HG03354 (cell line): ENCODE measurements at regions not wholly inside any gene's neighbourhood (a gene's known extent, or its start where the extent isn't known, plus 50 kb on each side); places are given as distances from the start of the nearest gene placed in this dataset.
"Not testable (repeated sequence)": the region's sequence is repeated elsewhere in the genome, so short reads cannot be mapped to it uniquely, and the experiment has no call there.

Experiments
- ATAC-seq: cut with Tn5 transposase; IDR thresholded peaks from one replicate; pipeline ENCODE4 v1.9.1; 2021; ENCODE audit warnings: mild to moderate bottlenecking; ENCODE audit not compliant: unreplicated experiment, poor library complexity, severe bottlenecking

- no peak for ATAC-seq
Observed at GRCh38 chr22:47356511-47357011, 594.1 kb downstream of the TBC1D22A start.

DNA sequence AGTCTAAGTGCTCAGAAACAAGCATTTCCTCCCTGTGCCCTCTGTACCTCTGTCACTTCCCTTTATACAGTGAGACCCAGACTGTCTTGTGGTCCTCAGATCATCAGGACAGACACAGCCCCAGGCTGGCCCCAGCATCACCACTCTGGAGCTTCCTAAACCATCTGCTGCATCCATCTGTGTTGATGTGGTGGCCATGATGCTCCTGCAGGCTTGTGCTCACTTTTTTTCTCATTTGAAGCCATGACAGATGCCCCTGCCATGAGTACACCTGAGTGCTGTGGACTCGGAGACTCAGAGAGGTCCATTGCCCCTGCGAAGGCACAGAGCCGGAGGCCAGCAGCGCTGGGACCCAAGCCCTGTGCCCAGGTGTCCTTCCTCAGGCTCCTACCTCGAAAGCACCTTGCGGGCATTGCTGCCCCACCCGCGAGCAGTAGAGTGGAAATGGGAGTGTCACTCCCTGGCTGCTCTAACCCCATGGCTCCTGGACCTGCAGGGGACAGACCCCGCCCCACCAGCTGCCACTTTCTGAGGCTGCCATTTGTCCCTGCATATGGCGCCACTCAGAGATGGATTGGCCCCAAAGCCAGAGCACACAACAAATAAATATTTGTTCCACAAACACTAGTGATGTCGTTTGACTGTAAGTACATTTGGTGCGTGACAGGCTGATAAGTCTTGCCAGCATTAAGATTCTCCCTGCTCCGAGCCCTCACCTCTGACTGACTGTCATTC lies 593.5 kb downstream of the TBC1D22A start:
- no peak for ATAC-seq

- no peak for ATAC-seq
Observed at GRCh38 chr22:47355388-47355725, 592.9 kb downstream of the TBC1D22A start.

DNA sequence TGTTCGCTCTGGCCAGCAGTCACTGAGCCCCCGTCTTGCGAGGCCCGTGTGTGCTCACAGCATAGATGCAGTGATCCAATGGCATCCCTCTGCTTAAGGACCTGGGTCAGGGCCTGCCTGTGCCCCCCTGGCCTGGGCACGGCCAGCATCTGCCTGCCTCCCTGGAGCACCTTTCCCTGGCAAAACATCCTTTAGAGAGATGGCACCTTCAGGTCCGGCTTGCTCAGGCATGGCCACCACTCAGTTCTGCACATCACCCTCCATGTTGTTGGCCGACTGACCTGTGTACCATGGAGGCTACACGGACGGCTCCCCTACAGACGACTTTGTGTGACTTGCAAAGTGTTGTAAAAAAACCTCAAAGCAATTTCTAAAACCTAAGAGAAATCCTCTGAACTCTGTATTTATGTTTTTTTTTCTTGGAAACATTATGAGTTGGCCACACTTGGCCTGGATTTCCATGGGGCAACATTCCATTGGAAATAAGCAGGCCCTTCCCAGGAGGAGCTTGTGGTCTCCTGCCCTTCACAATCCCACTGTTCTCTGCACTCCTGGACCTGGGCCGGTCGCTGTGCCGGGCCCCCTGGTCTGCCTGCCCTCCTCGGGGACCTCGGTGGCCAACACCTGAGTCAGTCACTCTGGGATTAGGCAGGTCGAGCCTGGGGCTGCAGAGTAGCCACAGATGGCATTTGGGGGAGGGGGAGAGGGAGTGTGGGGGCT lies 592.4 kb downstream of the TBC1D22A start:
- no peak for ATAC-seq

DNA sequence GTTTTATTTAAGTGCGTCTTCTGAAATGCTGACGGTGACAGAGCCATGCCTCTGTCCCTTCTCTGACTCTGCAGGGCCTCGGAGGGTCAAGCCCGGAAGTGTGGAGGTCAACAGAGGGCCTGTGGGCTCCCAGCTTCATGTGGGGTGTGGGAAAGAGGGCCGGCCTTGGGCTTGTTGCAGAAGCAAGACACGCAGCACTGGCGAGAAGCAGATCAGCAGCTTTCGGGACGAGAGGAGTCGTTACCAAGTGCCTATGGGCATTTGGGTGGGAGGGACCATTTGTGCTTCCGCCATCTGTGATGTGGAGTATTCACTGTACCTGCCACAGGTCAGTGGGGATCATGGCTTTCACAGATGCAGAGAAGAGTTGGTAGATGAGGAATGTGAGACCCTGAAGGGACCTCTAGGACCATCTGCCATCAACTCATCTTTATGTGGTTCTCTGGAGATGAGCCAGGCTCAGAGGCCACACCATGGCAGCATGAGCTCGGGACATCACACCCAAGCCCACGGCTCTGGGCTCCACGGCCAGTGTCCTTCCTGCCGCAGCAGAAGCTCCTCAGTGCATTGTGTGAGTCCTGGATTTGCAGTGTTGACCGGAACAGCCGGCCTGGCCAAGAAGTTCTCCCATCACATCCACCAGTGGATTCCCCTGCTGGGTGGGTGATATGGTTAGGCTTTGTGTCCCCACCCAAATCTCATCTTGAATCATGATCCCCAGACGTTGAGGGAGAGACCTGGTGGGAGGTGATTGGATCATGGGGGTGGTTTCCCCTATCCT lies 590.7 kb downstream of the TBC1D22A start:
- no peak for ATAC-seq

GRCh38 chr22:47351836-47352579 lies 589.6 kb downstream of the TBC1D22A start:
- no peak for ATAC-seq

DNA sequence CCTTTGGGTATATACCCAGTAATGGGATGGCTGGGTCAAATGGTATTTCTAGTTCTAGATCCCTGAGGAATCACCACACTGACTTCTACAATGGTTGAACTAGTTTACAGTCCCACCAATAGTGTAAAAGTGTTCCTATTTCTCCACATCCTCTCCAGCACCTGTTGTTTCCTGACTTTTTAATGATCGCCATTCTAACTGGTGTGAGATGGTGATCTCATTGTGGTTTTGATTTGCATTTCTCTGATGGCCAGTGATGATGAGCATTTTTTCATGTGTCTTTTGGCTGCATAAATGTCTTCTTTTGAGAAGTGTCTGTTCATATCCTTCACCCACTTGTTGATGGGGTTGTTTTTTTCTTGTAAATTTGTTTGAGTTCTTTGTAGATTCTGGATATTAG lies 583.8 kb downstream of the TBC1D22A start:
- ATAC-seq: not testable (repeated sequence)

DNA sequence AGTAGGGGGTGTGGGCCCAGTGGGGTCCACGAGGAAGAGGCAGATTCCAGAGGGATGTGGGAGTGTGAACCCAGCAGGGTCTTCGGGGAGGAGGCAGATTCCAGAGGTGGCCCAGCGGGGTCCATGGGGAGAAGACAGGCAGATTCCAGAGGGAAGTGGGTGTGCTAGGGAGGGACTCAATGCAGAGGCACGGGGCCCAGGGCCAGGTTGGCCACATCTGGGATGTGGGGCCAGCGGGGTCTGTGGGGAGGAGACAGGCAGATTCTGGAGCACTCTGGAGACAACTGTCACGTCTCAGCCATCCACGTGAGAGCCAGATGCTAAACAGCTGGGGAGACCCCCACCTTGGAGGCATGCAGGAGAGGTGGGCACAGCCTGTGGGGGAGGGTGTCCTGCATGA lies 582.6 kb downstream of the TBC1D22A start:
- ATAC-seq: no peak

- no peak for ATAC-seq
Observed at GRCh38 chr22:47344414-47344813, 582.0 kb downstream of the TBC1D22A start.

DNA sequence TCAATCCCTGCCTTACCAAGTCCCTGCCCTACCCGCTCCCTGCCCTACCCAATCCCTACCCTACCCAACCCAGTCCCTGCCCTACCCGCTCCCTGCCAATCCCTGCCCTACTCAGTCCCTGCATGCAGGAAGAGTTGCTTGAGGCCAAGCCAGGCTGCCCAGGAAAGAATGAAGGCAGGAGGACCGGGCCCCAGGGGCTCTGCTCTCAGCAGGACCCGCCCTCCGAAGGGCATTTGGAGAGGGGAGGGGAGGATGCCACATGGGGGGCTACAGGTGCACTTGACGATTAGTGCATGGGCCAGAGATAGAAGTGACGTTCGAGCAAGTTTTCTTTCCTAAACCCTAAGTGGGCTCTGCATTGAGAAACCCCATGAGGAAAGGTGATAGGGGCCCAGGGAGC lies 581.2 kb downstream of the TBC1D22A start:
- ATAC-seq: no peak

- ATAC-seq: no peak
Observed at GRCh38 chr22:47342446-47342845, 580.0 kb downstream of the TBC1D22A start.

GRCh38 chr22:47341464-47341863 lies 579.0 kb downstream of the TBC1D22A start:
- ATAC-seq: no peak

DNA sequence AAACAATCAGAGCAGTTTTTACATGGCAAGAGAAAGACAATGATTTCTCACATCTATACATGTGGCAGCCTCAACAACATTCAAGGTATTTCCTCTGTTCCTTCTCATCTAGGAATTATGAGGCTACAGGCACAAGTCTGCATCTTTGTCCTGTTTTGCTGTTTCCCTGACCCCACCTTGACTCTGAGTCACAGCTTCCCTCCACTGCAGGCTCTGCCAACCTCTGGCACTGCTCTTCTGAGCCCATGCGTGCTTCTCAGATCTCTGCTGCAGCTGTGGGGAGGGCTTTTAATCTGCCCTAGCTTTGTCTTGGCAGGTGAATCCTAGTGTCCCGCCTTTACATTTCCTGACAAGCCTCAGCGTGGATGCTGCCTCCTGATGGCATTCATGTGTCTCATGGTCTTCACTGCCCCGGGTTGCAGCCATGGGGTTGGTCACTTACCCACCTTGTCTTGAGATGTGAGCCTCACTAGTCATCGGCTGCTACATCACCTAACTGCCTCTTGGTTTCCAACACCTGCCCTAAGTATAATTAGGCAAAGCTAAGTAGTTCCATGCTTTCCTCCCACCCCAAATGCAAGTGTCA lies 578.5 kb downstream of the TBC1D22A start:
- no peak for ATAC-seq

- no peak for ATAC-seq
Observed at GRCh38 chr22:47337161-47337621, 574.7 kb downstream of the TBC1D22A start.

DNA sequence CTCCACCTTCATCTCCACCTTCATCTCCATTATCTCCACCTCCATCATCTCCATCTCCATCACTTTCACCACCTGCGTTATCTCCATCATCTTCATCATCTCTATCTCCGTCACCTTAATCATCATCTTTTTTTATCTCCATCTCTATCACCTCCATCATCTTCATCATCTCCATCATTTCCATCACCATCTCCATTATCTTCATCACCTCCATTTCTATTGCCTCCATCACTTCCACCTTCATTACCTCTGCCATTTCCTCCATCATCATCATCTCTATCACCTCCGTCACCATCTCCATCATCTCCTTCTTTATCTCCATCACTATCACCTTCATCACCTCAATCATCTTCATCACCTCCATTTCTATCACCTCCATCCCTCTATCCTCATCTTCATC lies 573.5 kb downstream of the TBC1D22A start:
- no peak for ATAC-seq

DNA sequence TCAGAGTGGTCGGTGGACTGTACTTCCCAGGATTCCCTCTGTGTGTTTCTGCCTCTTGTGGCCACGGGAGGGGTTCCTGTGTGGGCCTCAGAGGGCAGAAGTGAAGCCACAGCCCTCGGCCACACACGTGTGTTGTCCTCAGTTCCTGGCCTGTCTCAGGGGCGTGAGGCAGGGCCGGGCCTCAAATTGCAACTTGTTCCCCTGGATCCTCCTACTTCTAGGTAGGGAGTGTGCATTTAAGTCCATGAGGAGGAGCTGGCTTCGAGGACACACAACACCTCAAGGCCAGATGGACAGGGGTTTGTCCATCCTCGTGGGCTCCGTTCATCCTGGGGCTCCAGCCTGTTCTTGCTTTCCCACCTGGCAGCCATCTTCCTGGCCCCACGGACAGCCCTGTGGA lies 573.0 kb downstream of the TBC1D22A start:
- no peak for ATAC-seq

DNA sequence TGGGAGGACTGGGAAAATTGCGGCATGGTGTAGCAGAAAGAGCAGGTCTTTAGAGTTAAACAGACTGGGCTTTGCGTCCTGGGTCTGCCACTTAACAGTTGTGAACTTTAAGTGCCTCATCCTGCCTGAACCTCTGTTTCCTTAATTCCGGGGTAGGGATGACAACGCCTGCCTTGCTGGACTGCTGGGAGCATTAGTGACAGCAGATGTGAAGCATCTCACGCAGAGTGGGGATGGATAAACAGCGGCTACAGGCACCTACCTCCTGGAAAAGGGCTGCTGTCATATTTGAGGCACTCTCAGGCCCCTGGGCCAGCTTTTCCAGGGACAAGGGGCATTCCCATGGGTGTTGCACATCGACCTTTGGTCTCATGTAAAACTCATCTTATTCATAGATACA lies 572.2 kb downstream of the TBC1D22A start:
- no peak for ATAC-seq

- no peak for ATAC-seq
Observed at GRCh38 chr22:47333625-47334024, 571.2 kb downstream of the TBC1D22A start.

DNA sequence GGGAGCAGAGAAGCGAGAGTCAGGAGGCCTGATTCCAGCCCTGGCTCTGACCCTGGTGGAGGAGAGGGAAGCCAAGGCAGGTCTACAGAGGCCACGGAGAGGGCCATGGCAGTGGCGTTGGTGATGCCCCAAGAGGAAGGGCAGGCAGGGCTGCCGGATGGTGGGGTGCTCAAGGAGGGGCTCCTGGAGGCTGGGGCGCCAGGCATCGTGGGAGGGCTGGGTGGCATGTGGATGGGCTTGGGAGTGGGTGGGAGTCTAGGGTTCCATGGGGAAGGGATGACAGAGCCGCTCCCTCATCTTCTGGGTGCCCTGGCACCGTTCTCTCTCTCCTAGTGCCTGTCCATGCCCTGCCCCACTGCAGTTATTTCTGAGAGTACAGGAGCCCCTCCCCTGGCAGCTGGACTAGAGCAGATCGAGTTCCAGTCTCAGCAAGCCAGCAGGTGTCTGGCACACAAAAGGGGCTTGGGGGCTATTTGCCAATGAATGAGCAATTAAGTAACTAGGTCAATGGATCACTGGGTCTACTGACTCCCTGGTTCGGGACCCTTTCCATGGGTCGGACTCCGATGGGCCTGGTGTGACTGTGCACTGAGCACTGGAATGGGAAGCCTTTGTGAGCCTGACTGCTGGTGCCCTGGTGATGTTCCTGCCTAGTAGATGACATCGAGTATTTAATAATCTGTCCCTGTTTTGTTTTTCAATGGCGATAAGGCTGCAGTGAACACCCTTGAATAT lies 570.0 kb downstream of the TBC1D22A start:
- ATAC-seq: no peak
